Activated T-helper 1 cell treated with anti-CD3 and anti-CD28 coated beads, Interleukin-2, amount 50 U/mL, for 16 hours (primary cell): ENCODE measurements at regions not wholly inside any gene's neighbourhood (a gene's known extent, or its start where the extent isn't known, plus 50 kb on each side); places are given as distances from the start of the nearest gene placed in this dataset.

Source experiments
- DNase-seq, 2 donors: peaks; one replicate each; pipeline ENCODE4 v3.0.0-alpha.2; 2020; ENCODE audit warnings: low read depth in 1 of 2, low spot score in 1 of 2

GRCh38 chr11:113634940-113635575, 71.0 kb downstream of the TMPRSS5 start:
- no peak for DNase-seq

GRCh38 chr11:113632981-113633380, 73.1 kb downstream of the TMPRSS5 start:
- no peak for DNase-seq

GRCh38 chr11:113629562-113629961, 76.5 kb downstream of the TMPRSS5 start:
- no peak for DNase-seq

GRCh38 chr11:113628912-113629311, 77.2 kb downstream of the TMPRSS5 start:
- DNase-seq, result no peak

GRCh38 chr11:113627946-113628345, 78.2 kb downstream of the TMPRSS5 start:
- no peak for DNase-seq

GRCh38 chr11:113627297-113627696, 78.8 kb downstream of the TMPRSS5 start:
- no peak for DNase-seq

GRCh38 chr11:113626736-113627135, 79.4 kb downstream of the TMPRSS5 start:
- DNase-seq, result no peak

GRCh38 chr11:113623114-113623513, 83.0 kb downstream of the TMPRSS5 start:
- DNase-seq, result no peak

GRCh38 chr11:113618360-113618759, 87.7 kb downstream of the TMPRSS5 start:
- DNase-seq, result no peak

- DNase-seq, result no peak
Measured at GRCh38 chr11:113615773-113616172, 90.3 kb downstream of the TMPRSS5 start.

- no peak for DNase-seq
Measured at GRCh38 chr11:113615098-113615497, 91.0 kb downstream of the TMPRSS5 start.

GRCh38 chr11:113614097-113614496, 92.0 kb downstream of the TMPRSS5 start:
- no peak for DNase-seq

- DNase-seq, result no peak
Measured at GRCh38 chr11:113613619-113614018, 92.5 kb downstream of the TMPRSS5 start.

- DNase-seq, result no peak
Measured at GRCh38 chr11:113604186-113604585, 101.9 kb downstream of the TMPRSS5 start.

- no peak for DNase-seq
Measured at GRCh38 chr11:113603277-113604059, 102.6 kb downstream of the TMPRSS5 start.

- DNase-seq, result no peak
Measured at GRCh38 chr11:113602483-113602882, 103.6 kb downstream of the TMPRSS5 start.

- no peak for DNase-seq
Measured at GRCh38 chr11:113596658-113597057, 109.5 kb downstream of the TMPRSS5 start.

GRCh38 chr11:113595810-113596594, 110.1 kb downstream of the TMPRSS5 start:
- DNase-seq, result no peak

- no peak for DNase-seq
Measured at GRCh38 chr11:113593698-113594308, 112.3 kb downstream of the TMPRSS5 start.

GRCh38 chr11:113591117-113591516, 115.0 kb downstream of the TMPRSS5 start:
- DNase-seq, result no peak

- DNase-seq, result no peak
Measured at GRCh38 chr11:113587308-113587739, 112.1 kb upstream of the DRD2 start.
